ENCODE measurements at regions not wholly inside any gene's neighbourhood (a gene's known extent, or its start where the extent isn't known, plus 50 kb on each side); places are given as distances from the start of the nearest gene placed in this dataset.
"Not testable (repeated sequence)": the region's sequence is repeated elsewhere in the genome, so short reads cannot be mapped to it uniquely, and the experiment has no call there.

DNA sequence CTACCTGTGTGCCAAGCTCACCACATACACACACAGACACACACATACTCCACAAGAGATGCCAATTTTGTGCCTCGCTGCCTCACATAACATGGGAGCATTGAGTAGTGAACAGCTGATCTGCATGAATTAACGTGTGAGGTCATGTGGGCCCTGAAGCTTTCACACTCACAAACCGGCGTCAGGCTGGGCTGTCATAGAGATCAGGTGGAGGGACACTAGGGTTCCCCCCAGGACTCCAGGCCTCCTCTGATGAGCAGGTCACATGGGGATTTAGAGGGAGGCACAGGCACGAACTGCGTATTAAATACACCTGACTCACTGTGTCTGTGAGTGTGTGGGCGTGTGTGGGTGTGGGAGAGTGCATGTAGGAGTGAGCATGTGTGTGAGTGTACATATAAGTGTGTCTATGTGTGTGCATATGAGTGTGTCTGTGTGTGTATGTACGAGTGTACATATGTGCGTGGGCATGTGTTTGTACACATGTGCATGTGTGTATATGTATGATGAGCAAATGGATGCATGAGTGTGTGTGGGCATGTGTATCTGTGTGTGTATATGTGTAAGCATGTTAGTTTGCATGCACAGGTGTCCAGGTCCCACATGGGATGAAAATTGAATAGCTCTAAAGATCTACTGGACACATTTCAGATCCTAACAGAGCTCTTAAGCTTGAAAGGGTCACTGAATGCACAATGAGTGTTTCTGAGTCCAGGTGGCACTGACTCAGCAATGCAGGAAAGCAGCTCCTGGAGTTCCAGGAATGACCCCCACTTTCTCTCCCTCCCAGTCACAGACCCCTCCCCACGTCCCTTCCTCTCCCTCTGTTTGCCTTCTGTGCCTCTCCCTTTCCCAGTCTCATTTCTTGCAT, 336.6 kb downstream of the PREX1 start:
- no peak for DNase-seq (ENCODE audit: low spot score)

DNA sequence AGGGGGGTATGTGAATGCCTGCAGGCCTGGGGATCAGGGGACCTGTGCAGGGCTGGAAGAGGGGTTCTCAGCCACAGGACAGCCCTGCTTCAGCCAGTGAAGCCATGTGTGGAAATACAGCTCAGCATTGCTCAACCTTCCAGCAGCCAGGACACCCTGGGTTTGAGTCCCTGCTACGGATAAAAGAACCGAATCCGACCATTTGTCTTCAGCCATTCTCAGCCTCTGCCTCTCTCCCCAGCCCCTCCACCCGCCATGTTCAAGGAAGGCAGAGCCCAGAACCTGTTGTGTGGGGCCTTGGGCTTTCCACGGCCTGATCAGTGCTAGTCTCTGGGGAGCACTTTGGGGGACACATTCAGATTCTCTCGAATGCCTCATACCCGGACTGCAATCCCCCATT, 337.5 kb downstream of the PREX1 start:
- not testable (repeated sequence) for DNase-seq (ENCODE audit: low spot score)

GRCh38 chr20:48489656-48490055, 338.1 kb downstream of the PREX1 start:
- peak; percentile 17 for DNase-seq (ENCODE audit: low spot score)

GRCh38 chr20:48489046-48489463, 338.7 kb downstream of the PREX1 start:
- no peak for DNase-seq (ENCODE audit: low spot score)

- DNase-seq (ENCODE audit: low spot score): not testable (repeated sequence)
Measured at GRCh38 chr20:48488334-48489034, 339.3 kb downstream of the PREX1 start.

DNA sequence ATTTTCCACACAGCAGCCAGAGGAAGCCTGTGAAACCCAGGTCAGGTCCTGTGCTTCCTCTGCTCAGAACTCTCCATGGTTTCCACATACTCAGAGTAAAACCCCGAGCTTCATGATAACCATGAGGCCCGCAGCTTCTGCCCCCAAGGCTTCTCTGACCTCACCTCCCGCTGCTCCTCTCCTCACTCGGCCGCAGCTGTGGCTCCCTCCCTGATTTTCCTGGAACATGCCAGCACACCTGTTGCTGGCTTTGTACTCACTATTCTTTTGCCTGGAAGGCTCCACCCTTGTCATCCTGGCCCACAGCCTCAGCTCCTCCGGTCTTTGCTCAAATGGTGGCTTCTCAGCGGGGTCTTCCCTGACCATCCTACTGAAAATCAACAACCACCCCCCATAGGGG, 341.7 kb downstream of the PREX1 start:
- no peak for DNase-seq (ENCODE audit: low spot score)

DNA sequence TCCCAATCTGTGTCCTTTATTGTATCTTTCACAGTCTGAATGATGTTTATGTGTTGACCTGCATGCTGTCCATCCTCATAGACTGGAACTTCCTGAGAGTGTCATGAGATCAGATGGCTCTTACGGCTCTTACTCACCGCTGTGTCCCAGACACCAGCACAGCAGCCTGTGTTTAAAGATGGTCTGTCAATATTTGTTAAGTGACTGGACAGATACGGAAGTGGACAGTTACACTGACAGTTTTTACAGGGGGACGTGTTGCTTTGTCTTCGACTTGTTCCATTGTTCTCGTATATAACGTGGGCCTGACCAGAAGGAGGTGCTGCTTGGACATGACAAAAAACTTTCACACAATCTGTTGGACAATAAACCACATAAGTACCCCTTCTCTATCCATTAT, 342.6 kb downstream of the PREX1 start:
- not testable (repeated sequence) for DNase-seq (ENCODE audit: low spot score)

DNA sequence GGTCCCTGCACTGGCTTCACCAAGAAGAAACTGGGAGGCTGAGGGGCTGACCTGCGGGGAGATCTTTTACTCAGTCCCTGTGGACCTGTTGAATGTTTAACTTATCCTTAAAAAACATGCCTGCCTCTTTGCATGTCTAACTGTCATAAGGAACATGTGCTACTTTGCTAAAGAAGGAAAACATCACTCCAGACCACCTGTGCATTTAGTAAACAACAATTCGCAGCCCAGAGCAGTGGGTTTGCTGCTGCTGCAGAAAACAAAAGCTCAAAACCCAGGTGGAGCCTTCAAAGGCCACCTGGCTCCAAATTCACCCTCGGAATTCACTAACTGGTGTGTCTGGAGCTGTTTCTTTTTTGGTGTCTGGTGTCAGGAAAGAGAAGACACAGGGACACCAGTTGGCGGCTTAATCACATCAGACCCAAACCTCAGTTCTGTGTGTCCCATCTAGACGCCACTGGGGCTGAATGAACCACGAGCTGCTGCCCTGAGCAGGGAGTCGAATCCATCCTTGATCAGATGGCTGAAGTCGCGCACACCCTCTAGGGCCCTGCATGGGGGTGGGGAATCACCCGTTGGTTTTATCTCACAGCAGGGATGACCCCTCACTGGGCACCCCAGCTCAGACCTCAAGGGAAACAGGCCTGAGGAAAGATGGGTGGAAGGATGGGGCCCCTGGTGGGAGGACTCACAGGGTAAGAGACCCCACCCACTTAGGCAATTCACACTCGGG, 344.3 kb downstream of the PREX1 start:
- no peak for DNase-seq (ENCODE audit: low spot score)

DNA sequence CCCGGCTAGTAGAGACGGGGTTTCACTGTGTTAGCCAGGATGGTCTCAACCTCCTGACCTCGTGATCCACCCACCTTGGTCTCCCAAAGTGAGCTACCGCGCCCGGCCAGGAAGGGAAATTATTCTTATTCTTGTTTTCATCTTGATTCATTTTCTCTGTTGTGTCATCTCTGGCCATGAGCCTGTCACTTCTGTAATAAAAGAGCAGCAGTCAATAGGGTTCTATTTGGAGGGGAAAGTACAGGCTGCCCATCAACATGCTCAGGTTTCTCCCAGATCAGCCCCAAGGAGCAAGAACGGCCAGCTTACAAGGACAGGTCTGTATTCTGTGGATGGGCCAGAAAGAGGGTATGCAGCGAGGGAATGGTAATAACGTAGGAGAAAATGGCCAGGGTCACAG, 345.0 kb downstream of the PREX1 start:
- no peak for DNase-seq (ENCODE audit: low spot score)

DNA sequence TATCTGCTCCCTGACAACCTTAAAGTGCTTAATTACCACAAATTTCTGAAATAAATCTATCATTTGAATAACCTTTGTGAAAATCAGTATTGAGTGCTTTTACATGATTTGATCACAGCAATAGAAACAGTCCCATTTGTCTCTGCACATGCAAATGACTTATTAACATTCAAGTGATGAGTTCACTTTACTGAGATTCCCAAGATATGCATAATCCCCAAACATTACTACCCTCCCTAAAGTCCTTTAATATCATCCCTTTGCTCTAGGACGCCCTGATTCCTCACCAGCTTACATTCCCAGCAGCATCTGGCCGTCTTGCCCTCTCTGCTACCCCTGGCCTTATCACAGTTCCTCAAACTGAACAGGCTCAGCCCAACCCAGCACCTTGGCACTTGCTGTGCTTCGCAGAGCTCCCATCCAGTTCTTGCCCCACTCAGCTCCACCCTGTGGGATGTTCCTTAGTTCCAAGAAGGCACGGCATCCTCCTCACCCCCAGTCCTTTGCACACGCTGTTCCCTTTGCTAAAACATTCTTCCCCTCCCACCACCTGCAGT, 347.5 kb downstream of the PREX1 start:
- no peak for DNase-seq (ENCODE audit: low spot score)

- DNase-seq (ENCODE audit: low spot score): no peak
Measured at GRCh38 chr20:48478806-48479585, 348.8 kb downstream of the PREX1 start.

GRCh38 chr20:48478370-48478769, 349.4 kb downstream of the PREX1 start:
- no peak for DNase-seq (ENCODE audit: low spot score)

GRCh38 chr20:48476854-48477253, 350.9 kb downstream of the PREX1 start:
- no peak for DNase-seq (ENCODE audit: low spot score)

DNA sequence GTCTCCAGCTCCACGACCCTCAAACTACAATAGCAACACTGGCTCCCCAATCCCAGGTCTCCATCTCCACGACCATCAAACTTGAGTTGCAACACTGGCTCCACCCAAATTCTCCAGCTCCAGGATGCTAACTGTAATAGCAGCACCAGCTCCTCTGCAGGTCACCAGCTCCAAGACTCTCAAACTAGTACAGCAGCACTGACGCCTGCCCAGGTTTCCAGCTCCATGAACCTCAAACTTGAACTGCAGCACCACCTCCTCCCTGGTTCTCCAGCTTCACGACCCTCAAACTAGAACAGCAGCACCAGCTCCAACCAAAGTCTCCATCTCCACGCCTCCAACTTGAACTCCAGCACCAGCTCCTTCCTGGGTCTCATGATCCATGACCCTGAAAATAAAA, 353.8 kb downstream of the PREX1 start:
- no peak for DNase-seq (ENCODE audit: low spot score)

DNA sequence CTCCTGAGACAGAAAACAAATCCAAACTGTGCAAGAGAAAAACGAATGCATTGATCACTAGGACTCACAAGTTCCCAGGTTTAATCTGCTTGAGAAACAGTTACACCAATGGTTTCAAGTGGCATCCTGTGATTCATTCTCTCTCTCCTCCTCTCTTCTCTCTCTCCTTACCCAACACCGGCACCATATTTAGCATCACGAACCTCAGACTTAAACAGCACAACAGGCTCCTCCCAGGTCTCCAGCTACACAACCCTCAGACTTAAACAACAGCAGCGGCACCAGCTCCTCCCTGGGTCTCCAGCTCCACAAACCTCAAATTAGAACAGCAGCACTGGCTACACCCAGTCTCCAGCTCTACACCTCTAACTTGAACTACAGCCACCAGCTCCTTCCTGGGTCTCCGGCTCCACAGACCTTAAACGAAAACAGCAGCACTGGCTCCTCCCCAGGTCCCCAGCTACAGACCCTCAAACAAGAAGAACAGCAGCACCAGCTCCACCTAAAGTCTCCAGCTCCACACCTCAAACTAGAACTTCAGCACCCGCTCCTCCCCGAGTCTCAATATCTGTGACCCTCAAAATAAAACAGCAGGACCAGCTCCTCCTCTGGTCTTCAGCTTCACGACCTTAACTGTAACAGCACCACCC, 355.9 kb downstream of the PREX1 start:
- DNase-seq (ENCODE audit: low spot score): no peak

- no peak for DNase-seq (ENCODE audit: low spot score)
Measured at GRCh38 chr20:48471176-48471575, 356.6 kb downstream of the PREX1 start.

- DNase-seq (ENCODE audit: low spot score): no peak
Measured at GRCh38 chr20:48470141-48470540, 357.7 kb downstream of the PREX1 start.

GRCh38 chr20:48469026-48469425, 358.8 kb downstream of the PREX1 start:
- no peak for DNase-seq (ENCODE audit: low spot score)

GRCh38 chr20:48468571-48468970, 359.2 kb downstream of the PREX1 start:
- DNase-seq (ENCODE audit: low spot score): no peak

- DNase-seq (ENCODE audit: low spot score): no peak
Measured at GRCh38 chr20:48467622-48468021, 360.2 kb downstream of the PREX1 start.

DNA sequence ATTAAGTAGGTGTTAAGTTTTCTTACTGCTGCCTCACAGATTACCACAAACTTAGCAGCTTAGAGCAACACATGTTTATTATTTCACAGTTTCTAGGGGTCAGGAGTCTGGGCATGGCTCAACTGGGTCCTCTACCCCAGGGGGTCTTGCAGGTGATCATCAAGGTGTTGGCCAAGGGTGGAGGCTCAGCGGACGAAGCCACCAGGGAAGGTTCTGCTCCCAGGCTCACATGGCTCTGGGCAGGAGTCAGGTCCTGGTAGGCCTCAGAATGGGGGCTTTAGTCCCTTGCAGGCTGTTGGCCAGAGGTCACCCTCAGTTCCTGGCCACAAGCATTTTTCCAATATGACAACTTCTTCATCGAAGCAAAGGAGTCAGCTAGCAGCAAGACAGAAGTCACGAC, 362.5 kb downstream of the PREX1 start:
- no peak for DNase-seq (ENCODE audit: low spot score)
